Neuronal stem cell (in vitro differentiated cells): ENCODE measurements at regions not wholly inside any gene's neighbourhood (a gene's known extent, or its start where the extent isn't known, plus 50 kb on each side); places are given as distances from the start of the nearest gene placed in this dataset.

Source experiments
- DNase-seq: peaks from one replicate; pipeline ENCODE4 v3.0.0-alpha.2; 2013; ENCODE audit warnings: low spot score
- H2AFZ ChIP-seq: one replicate; pipeline ENCODE4 v1.6.1; 2013; ENCODE audit warnings: mild to moderate bottlenecking, low read length, inconsistent platforms
- H2AK5ac ChIP-seq: 2 replicates; pipeline ENCODE4 v1.6.1; 2013; ENCODE audit warnings: low read depth, mild to moderate bottlenecking, inconsistent platforms, low read length, moderate library complexity, mixed read lengths
- H2BK120ac ChIP-seq: 2 replicates; pipeline ENCODE4 v1.6.1; 2013; ENCODE audit warnings: low read depth, mild to moderate bottlenecking, inconsistent platforms, low read length, moderate library complexity, mixed read lengths
- H2BK12ac ChIP-seq: one replicate; pipeline ENCODE4 v1.6.1; 2013; ENCODE audit warnings: low read length, inconsistent platforms
- H2BK15ac ChIP-seq: 2 replicates; pipeline ENCODE4 v1.6.1; 2013; ENCODE audit warnings: mild to moderate bottlenecking, low read length, inconsistent platforms, mixed read lengths
- H2BK5ac ChIP-seq: one replicate; pipeline ENCODE4 v1.6.1; 2013; ENCODE audit warnings: inconsistent platforms, mild to moderate bottlenecking, low read length, moderate library complexity
- H3K14ac ChIP-seq: one replicate; pipeline ENCODE4 v1.6.1; 2013; ENCODE audit warnings: low read length, inconsistent platforms
- H3K18ac ChIP-seq: 2 replicates; pipeline ENCODE4 v1.6.1; 2013; ENCODE audit warnings: low read length, inconsistent platforms
- H3K23ac ChIP-seq: 2 replicates; pipeline ENCODE4 v1.6.1; 2013; ENCODE audit warnings: low read depth, mild to moderate bottlenecking, mixed read lengths, low read length, inconsistent platforms; ENCODE audit not compliant: poor library complexity
- H3K27ac ChIP-seq: replicated peaks from 3 replicates; pipeline ENCODE4 v1.5.1; 2013; ENCODE audit warnings: low read length, inconsistent platforms
- H3K27me3 ChIP-seq, 3 experiments: 2 replicates each; pipeline ENCODE4 v1.6.1; 2013; ENCODE audit warnings: low read length in 3 of 3, mild to moderate bottlenecking in 2 of 3, inconsistent platforms in 1 of 3, low read depth in 1 of 3, mixed read lengths in 1 of 3, moderate library complexity in 1 of 3; ENCODE audit not compliant: control insufficient read depth in 3 of 3, insufficient read depth in 3 of 3
- H3K36me3 ChIP-seq, 2 donors: replicated peaks in 1 of 2; 2 replicates each; pipeline ENCODE4 v1.6.1; 2013; ENCODE audit warnings: low read length in 2 of 2; ENCODE audit not compliant: control insufficient read depth in 2 of 2, insufficient read depth in 2 of 2
- H3K4ac ChIP-seq: 2 replicates; pipeline ENCODE4 v1.6.1; 2013; ENCODE audit warnings: inconsistent platforms, mild to moderate bottlenecking, low read length, moderate library complexity
- H3K4me1 ChIP-seq, 2 donors: 1 replicate in 1 of 2; 2 replicates in 1 of 2; pipeline ENCODE4 v1.6.1; 2013; ENCODE audit warnings: low read length in 2 of 2, low read depth in 1 of 2; ENCODE audit not compliant: control insufficient read depth in 2 of 2, insufficient read depth in 1 of 2
- H3K4me2 ChIP-seq: one replicate; pipeline ENCODE4 v1.6.1; 2013; ENCODE audit warnings: mild to moderate bottlenecking, low read length, inconsistent platforms; ENCODE audit not compliant: insufficient read depth, poor library complexity, severe bottlenecking
- H3K4me3 ChIP-seq, 2 donors: 2 replicates each; pipeline ENCODE4 v1.5.1; 2013; ENCODE audit warnings: low read length in 2 of 2, mild to moderate bottlenecking in 2 of 2, inconsistent platforms in 1 of 2, moderate library complexity in 1 of 2
- H3K79me1 ChIP-seq: one replicate; pipeline ENCODE4 v1.6.1; 2013; ENCODE audit warnings: low read depth, mild to moderate bottlenecking, inconsistent platforms, low read length, moderate library complexity
- H3K9ac ChIP-seq: one replicate; pipeline ENCODE4 v1.6.1; 2013; ENCODE audit warnings: mild to moderate bottlenecking, low read depth, low read length, inconsistent platforms; ENCODE audit not compliant: poor library complexity
- H3K9me3 ChIP-seq, 2 donors: replicated peaks in 1 of 2; 2 replicates each; pipeline versions ENCODE3 to v1.6.1; 2013; ENCODE audit warnings: low read length in 2 of 2, mild to moderate bottlenecking in 2 of 2, inconsistent platforms in 1 of 2, low read depth in 1 of 2, mixed read lengths in 1 of 2, moderate library complexity in 1 of 2; ENCODE audit not compliant: control insufficient read depth in 2 of 2, insufficient read depth in 1 of 2
- H4K8ac ChIP-seq: one replicate; pipeline ENCODE4 v1.6.1; 2013; ENCODE audit warnings: low read depth, mild to moderate bottlenecking, inconsistent platforms, low read length, moderate library complexity
- H4K91ac ChIP-seq: one replicate; pipeline ENCODE4 v1.6.1; 2013; ENCODE audit warnings: low read length, low read depth, mild to moderate bottlenecking, inconsistent platforms; ENCODE audit not compliant: poor library complexity
- WGBS, 2 donors: extraction: QIAGEN DNeasy Blood & Tissue Kit; methylation state at CpG; one replicate each; pipeline ENCODE4 v1.1.7; 2013; ENCODE audit warnings: missing lambda C conversion rate in 2 of 2, mixed read lengths in 1 of 2; ENCODE audit not compliant: insufficient read length in 2 of 2, insufficient replicate concordance in 1 of 2; ENCODE audit errors: extremely low coverage in 2 of 2; 5-methylcytosine and 5-hydroxymethylcytosine counted together

DNA sequence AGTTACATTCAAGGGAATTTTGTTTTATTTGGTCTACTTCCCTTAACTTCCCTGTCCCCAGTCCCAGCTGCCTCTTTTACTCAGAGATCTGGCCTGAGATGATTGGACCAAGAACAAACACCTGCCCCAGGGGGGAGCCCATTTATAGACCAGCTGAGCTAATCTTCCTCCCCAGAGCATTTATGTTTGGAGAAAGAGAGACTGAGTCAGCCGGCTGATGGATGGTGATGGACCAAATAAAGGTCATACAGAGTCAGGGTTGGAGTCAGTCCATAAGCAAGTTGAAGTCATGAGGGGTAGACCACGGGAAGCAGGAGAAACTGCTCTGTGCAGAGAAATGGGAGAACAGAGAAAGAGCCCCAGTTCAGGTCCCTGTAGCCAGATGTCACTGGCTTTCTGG lies 77.7 kb downstream of the TMEM174 start:
- no peak overlapping the region for H3K14ac ChIP-seq
- H3K27me3 ChIP-seq = peaks cover 0 to 7% (median 0%) of the 10 kb centered on the region in 3 experiments
- no peak overlapping the region for H2BK5ac ChIP-seq
- no peak overlapping the region for H3K4ac ChIP-seq
- H2BK12ac ChIP-seq = no peak overlapping the region
- H3K23ac ChIP-seq = no peak overlapping the region
- H3K36me3 ChIP-seq = no peaks in the 10 kb centered on the region
- no peak overlapping the region for H3K4me3 ChIP-seq
- no peak overlapping the region for H2BK120ac ChIP-seq
- no peak overlapping the region for H4K91ac ChIP-seq
- WGBS, 2 donors = no CpG with 5 or more reads among the region's 2 CpGs
- H3K9me3 ChIP-seq = no peaks in the 10 kb centered on the region
- no peak overlapping the region for H3K4me2 ChIP-seq
- no peaks in the 10 kb centered on the region for H3K79me1 ChIP-seq
- no peak for DNase-seq
- H2AFZ ChIP-seq = no peak overlapping the region
- H3K27ac ChIP-seq = no peak overlapping the region
- H3K4me1 ChIP-seq = peaks cover 4 to 5% of the 10 kb centered on the region in 2 donors
- no peak overlapping the region for H4K8ac ChIP-seq
- H3K9ac ChIP-seq = no peak overlapping the region
- H2BK15ac ChIP-seq = no peak overlapping the region
- no peak overlapping the region for H2AK5ac ChIP-seq
- H3K18ac ChIP-seq = no peak overlapping the region

DNA sequence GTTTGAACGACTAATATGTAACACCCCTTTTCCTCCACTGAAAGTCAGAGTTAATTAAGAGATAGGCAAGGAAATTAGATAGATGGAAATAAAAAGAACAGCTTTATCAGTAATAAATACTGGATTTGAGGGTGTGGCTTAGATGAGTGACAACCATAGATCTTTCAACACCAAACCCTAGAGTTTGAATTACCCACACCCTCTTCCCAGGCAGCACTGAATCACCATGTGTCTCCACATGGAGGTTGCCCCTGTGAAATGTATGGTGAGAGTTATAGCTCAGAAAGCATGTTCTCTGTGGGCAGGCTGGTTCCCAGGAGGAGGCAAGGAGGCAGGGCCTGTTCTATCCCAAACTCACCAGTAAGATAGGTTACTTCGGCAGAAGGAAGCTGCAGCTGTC lies 69.7 kb downstream of the TMEM174 start:
- Histone ChIP-seq H3K4me2 (no peak overlapping the region), H2BK5ac (no peak overlapping the region), H3K23ac (no peak overlapping the region), H2BK12ac (no peak overlapping the region), H3K4me3 (no peak overlapping the region), H2BK15ac (no peak overlapping the region), H3K79me1 (no peaks in the 10 kb centered on the region), H2AFZ (no peak overlapping the region), H4K91ac (no peak overlapping the region), H3K14ac (no peak overlapping the region), H3K4ac (no peak overlapping the region), H3K27ac (no peak overlapping the region), H3K27me3 (peaks cover 4 to 31% (median 11%) of the 10 kb centered on the region in 3 experiments), H3K18ac (no peak overlapping the region), H2BK120ac (no peak overlapping the region), H3K9ac (no peak overlapping the region), H4K8ac (no peak overlapping the region), H2AK5ac (no peak overlapping the region), H3K4me1 (peaks cover 4 to 7% of the 10 kb centered on the region in 2 donors), H3K9me3 (no peaks in the 10 kb centered on the region), H3K36me3 (no peaks in the 10 kb centered on the region)
- WGBS, 2 donors = no CpG with 5 or more reads among the region's 2 CpGs
- no peak for DNase-seq

DNA sequence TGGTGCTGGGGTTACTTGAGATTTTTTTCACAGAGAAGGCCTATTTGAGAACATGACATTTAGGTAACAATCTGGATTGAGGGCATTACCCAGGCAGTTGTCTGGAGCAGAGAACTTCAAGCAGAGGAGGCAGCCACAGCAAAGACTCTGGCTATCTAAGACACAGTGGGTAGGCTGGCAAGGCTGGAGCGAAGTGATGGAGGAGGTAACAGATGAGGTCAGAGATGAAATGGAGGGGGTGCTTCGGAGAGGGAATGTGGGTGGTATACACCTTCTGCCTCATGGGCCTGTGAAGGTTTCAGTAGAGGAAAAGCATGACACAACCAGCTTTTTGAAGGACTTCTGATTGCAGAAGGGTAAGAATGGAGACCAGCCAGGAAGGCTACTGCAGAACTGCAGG lies 65.9 kb downstream of the TMEM174 start:
- H3K9me3 ChIP-seq = no peaks in the 10 kb centered on the region
- H2AK5ac ChIP-seq = no peak overlapping the region
- no peak overlapping the region for H3K23ac ChIP-seq
- H3K4me3 ChIP-seq = no peak overlapping the region
- H3K18ac ChIP-seq = no peak overlapping the region
- H3K27ac ChIP-seq = no peak overlapping the region
- no peak overlapping the region for H3K4ac ChIP-seq
- H2BK12ac ChIP-seq = no peak overlapping the region
- no peak overlapping the region for H4K8ac ChIP-seq
- H2BK15ac ChIP-seq = no peak overlapping the region
- H3K4me1 ChIP-seq = peaks cover 0 to 4% of the 10 kb centered on the region in 2 donors
- no peak overlapping the region for H2AFZ ChIP-seq
- H2BK120ac ChIP-seq = no peak overlapping the region
- DNase-seq = no peak
- no peak overlapping the region for H3K4me2 ChIP-seq
- no peak overlapping the region for H2BK5ac ChIP-seq
- H3K14ac ChIP-seq = no peak overlapping the region
- no peaks in the 10 kb centered on the region for H3K79me1 ChIP-seq
- no peak overlapping the region for H4K91ac ChIP-seq
- H3K36me3 ChIP-seq = no peaks in the 10 kb centered on the region
- WGBS, 2 donors = no CpG with 5 or more reads among the region's 2 CpGs
- peaks cover 4 to 57% (median 33%) of the 10 kb centered on the region in 3 experiments for H3K27me3 ChIP-seq
- no peak overlapping the region for H3K9ac ChIP-seq

GRCh38 chr5:73236541-73237128 lies 63.6 kb downstream of the TMEM174 start:
- no peak overlapping the region for H2AK5ac ChIP-seq
- H3K14ac ChIP-seq = no peak overlapping the region
- H2BK12ac ChIP-seq = no peak overlapping the region
- H4K91ac ChIP-seq = no peak overlapping the region
- no peaks in the 10 kb centered on the region for H3K79me1 ChIP-seq
- H2AFZ ChIP-seq = no peak overlapping the region
- H3K9me3 ChIP-seq = peaks cover 2 to 7% of the 10 kb centered on the region in 2 donors
- H3K4me1 ChIP-seq = peaks cover 0 to 7% of the 10 kb centered on the region in 2 donors
- H3K4ac ChIP-seq = no peak overlapping the region
- no peak overlapping the region for H3K9ac ChIP-seq
- peaks cover 14 to 79% (median 53%) of the 10 kb centered on the region in 3 experiments for H3K27me3 ChIP-seq
- no CpG with 5 or more reads among the region's 5 CpGs for WGBS, 2 donors
- no peak overlapping the region for H3K4me2 ChIP-seq
- no peak overlapping the region for H2BK5ac ChIP-seq
- H3K4me3 ChIP-seq = no peak overlapping the region
- no peaks in the 10 kb centered on the region for H3K36me3 ChIP-seq
- H3K27ac ChIP-seq = no peak overlapping the region
- no peak overlapping the region for H3K23ac ChIP-seq
- H2BK15ac ChIP-seq = no peak overlapping the region
- no peak overlapping the region for H2BK120ac ChIP-seq
- no peak overlapping the region for H4K8ac ChIP-seq
- H3K18ac ChIP-seq = no peak overlapping the region
- no peak for DNase-seq
